SH-SY5Y (cell line): ENCODE measurements at regions not wholly inside any gene's neighbourhood (a gene's known extent, or its start where the extent isn't known, plus 50 kb on each side); places are given as distances from the start of the nearest gene placed in this dataset.

Source experiments
- GATA2 ChIP-seq: IDR thresholded peaks from 2 replicates; pipeline ENCODE4 v1.6.1; 2011; ENCODE audit warnings: mild to moderate bottlenecking, low read depth, low read length
- GATA3 ChIP-seq: IDR thresholded peaks from 2 replicates; pipeline ENCODE4 v1.6.1; 2011; ENCODE audit warnings: low read depth, mild to moderate bottlenecking, low read length, moderate library complexity

DNA sequence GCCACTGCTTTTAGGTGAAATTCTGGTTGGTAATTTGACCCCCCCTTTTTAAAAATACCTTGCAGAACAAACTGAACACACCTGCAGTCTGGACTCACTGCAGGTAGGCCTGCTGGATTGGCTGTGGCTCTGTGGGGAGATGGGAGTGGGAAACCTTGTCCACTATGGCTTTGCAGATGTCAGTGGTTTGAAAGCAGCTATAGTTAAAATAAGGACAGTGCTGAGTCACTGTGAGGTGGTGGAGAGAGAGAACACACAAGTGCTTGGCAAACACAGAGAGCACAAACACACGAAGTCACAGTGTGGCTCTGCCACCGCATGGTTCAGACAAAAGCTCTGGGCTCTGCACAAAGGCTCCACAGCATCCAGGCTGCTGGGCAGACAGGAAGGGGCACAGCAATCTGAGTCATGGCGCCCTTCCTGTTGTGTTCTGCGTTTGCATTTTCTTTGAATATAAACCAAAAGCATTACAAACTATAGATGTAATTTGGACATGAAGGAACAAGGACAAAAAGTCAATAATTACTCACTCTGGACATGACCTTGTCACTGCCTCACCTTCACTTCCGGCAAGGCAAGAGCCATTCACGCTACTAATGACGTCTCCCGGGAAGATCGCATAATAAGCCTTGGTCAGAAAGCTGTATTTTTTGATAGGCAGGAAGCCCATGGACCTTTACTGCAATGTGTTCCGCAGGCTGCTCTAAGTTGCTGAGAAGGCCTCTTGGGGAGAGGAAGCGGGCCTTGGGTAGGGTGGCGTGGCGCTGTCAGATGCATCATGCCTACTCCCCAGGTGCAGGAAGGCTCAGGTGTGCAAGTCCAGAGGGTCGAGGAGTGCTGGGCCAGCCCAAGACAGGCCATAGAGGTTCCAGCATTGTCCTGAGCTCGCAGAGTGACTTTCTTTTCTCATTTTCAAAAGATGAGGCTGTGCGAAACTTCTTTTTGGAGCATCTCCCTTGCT, 60.1 kb upstream of the MED9 start:
- TF ChIP-seq GATA2 (no peak), GATA3 (no peak)
